GM12872 (cell line): ENCODE measurements at regions not wholly inside any gene's neighbourhood (a gene's known extent, or its start where the extent isn't known, plus 50 kb on each side); places are given as distances from the start of the nearest gene placed in this dataset.

Experiments
- CTCF ChIP-seq: IDR thresholded peaks from 3 replicates; pipeline ENCODE4 v1.5.1; 2011; ENCODE audit warnings: low read depth, mild to moderate bottlenecking, low read length, moderate library complexity; ENCODE audit not compliant: insufficient read depth

- TF ChIP-seq CTCF = no peak
Observed at GRCh38 chr13:31853643-31854326, 114.5 kb downstream of the RXFP2 start.

GRCh38 chr13:31859571-31859970 is 120.2 kb downstream of the RXFP2 start:
- no peak for TF ChIP-seq CTCF

GRCh38 chr13:31860002-31860401 is 120.7 kb downstream of the RXFP2 start:
- no peak for TF ChIP-seq CTCF

GRCh38 chr13:31862828-31863227 is 123.5 kb downstream of the RXFP2 start:
- no peak for TF ChIP-seq CTCF

GRCh38 chr13:31864307-31864706 is 125.0 kb downstream of the RXFP2 start:
- no peak for TF ChIP-seq CTCF

GRCh38 chr13:31866099-31866498 is 126.8 kb downstream of the RXFP2 start:
- no peak for TF ChIP-seq CTCF

- no peak for TF ChIP-seq CTCF
Observed at GRCh38 chr13:31867709-31868108, 128.4 kb downstream of the RXFP2 start.
